ENCODE measurements at regions not wholly inside any gene's neighbourhood (a gene's known extent, or its start where the extent isn't known, plus 50 kb on each side); places are given as distances from the start of the nearest gene placed in this dataset.
"Not testable (repeated sequence)": the region's sequence is repeated elsewhere in the genome, so short reads cannot be mapped to it uniquely, and the experiment has no call there.

- DNase-seq, result no peak
These were observed 879.2 kb upstream of the DDX18 start for GRCh38 chr2:116935097-116935814.

- DNase-seq, result no peak
These were observed 866.2 kb upstream of the DDX18 start for GRCh38 chr2:116948258-116948657.

GRCh38 chr2:116949249-116949648 lies 865.2 kb upstream of the DDX18 start:
- DNase-seq, result no peak

GRCh38 chr2:116952254-116952653 lies 862.2 kb upstream of the DDX18 start:
- no peak for DNase-seq

- no peak for DNase-seq
These were observed 858.8 kb upstream of the DDX18 start for GRCh38 chr2:116955646-116956045.

- DNase-seq, result no peak
These were observed 838.9 kb upstream of the DDX18 start for GRCh38 chr2:116975608-116976007.

GRCh38 chr2:116979916-116980764 lies 834.4 kb upstream of the DDX18 start:
- no peak for DNase-seq

- DNase-seq, result no peak
These were observed 827.0 kb upstream of the DDX18 start for GRCh38 chr2:116987447-116987846.

GRCh38 chr2:116988303-116988702 lies 826.2 kb upstream of the DDX18 start:
- DNase-seq, result no peak

- DNase-seq, result no peak
These were observed 795.1 kb upstream of the DDX18 start for GRCh38 chr2:117019357-117019756.

GRCh38 chr2:117027646-117028045 lies 786.8 kb upstream of the DDX18 start:
- DNase-seq, result no peak

GRCh38 chr2:117028708-117029107 lies 785.8 kb upstream of the DDX18 start:
- DNase-seq, result not testable (repeated sequence)

GRCh38 chr2:117055499-117056375 lies 758.8 kb upstream of the DDX18 start:
- no peak for DNase-seq

- DNase-seq, result no peak
These were observed 758.1 kb upstream of the DDX18 start for GRCh38 chr2:117056376-117056748.

- DNase-seq, result no peak
These were observed 757.5 kb upstream of the DDX18 start for GRCh38 chr2:117057016-117057415.

- peak; percentile 42 for DNase-seq
These were observed 756.1 kb upstream of the DDX18 start for GRCh38 chr2:117058366-117058765.

GRCh38 chr2:117064021-117064420 lies 750.5 kb upstream of the DDX18 start:
- no peak for DNase-seq

- DNase-seq, result no peak
These were observed 748.6 kb upstream of the DDX18 start for GRCh38 chr2:117065912-117066311.

- no peak for DNase-seq
These were observed 746.6 kb upstream of the DDX18 start for GRCh38 chr2:117067900-117068299.

- DNase-seq, result no peak
These were observed 746.1 kb upstream of the DDX18 start for GRCh38 chr2:117068371-117068770.

GRCh38 chr2:117071556-117072102 lies 742.9 kb upstream of the DDX18 start:
- DNase-seq, result no peak

- no peak for DNase-seq
These were observed 739.7 kb upstream of the DDX18 start for GRCh38 chr2:117074756-117075155.

GRCh38 chr2:117085256-117085655 lies 729.2 kb upstream of the DDX18 start:
- no peak for DNase-seq
